PC-9 (cell line): ENCODE measurements at regions not wholly inside any gene's neighbourhood (a gene's known extent, or its start where the extent isn't known, plus 50 kb on each side); places are given as distances from the start of the nearest gene placed in this dataset.

Experiments
- CTCF ChIP-seq: fragments of 200-600 bp; sonication (generic); conservative IDR thresholded peaks from 2 replicates; pipeline ENCODE4 v1.6.1; 2017; ENCODE audit warnings: mixed run types, antibody characterized with exemption, mild to moderate bottlenecking, moderate library complexity
- EZH2 ChIP-seq: fragments of 200-600 bp; sonication (generic); IDR thresholded peaks from 2 replicates; pipeline ENCODE4 v1.8.0; 2017; ENCODE audit warnings: antibody characterized with exemption, low read depth

- no peak for TF ChIP-seq CTCF
- no peak for TF ChIP-seq EZH2
Observed at GRCh38 chr5:29942089-29942488, 1251.4 kb upstream of the CDH6 start.
